RWPE1 (cell line): ENCODE measurements at regions not wholly inside any gene's neighbourhood (a gene's known extent, or its start where the extent isn't known, plus 50 kb on each side); places are given as distances from the start of the nearest gene placed in this dataset.

Source experiments
- CTCF ChIA-PET: fragments of 350-600 bp; sonication (Branson Sonifier 250); formaldehyde crosslinking; extraction: SDS; loops from one replicate; lab custom pipeline; 2021; lab: Yijun Ruan, JAX
- POLR2A ChIA-PET: fragments of 400-600 bp; formaldehyde crosslinking; extraction: SDS; loops from one replicate; lab custom pipeline; 2020; ENCODE audit warnings: antibody characterized with exemption; ENCODE audit not compliant: low non-redundant PET; lab: Yijun Ruan, JAX
- DNase-seq: peaks from one replicate; pipeline ENCODE4 v3.0.0; 2012; ENCODE audit warnings: low spot score
- H3K27ac ChIP-seq: fragments of 450-650 bp; 2 replicates; pipeline ENCODE4 v1.5.1; 2017
- TF ChIP-seq, protein P1 (sequence below): fragments of 450-650 bp; conservative IDR thresholded peaks from 2 replicates; pipeline ENCODE4 v1.5.1; 2017; ENCODE audit warnings: low read depth, mild to moderate bottlenecking

- CTCF ChIA-PET = no interaction called here
- TF ChIP-seq, protein P1, sequence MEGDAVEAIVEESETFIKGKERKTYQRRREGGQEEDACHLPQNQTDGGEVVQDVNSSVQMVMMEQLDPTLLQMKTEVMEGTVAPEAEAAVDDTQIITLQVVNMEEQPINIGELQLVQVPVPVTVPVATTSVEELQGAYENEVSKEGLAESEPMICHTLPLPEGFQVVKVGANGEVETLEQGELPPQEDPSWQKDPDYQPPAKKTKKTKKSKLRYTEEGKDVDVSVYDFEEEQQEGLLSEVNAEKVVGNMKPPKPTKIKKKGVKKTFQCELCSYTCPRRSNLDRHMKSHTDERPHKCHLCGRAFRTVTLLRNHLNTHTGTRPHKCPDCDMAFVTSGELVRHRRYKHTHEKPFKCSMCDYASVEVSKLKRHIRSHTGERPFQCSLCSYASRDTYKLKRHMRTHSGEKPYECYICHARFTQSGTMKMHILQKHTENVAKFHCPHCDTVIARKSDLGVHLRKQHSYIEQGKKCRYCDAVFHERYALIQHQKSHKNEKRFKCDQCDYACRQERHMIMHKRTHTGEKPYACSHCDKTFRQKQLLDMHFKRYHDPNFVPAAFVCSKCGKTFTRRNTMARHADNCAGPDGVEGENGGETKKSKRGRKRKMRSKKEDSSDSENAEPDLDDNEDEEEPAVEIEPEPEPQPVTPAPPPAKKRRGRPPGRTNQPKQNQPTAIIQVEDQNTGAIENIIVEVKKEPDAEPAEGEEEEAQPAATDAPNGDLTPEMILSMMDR = no peak
- no peak overlapping the region for H3K27ac ChIP-seq
- POLR2A ChIA-PET = no interaction called here
- DNase-seq = no peak
These were observed 98.9 kb upstream of the NTRK2 start for GRCh38 chr9:84570482-84571154.

GRCh38 chr9:84573083-84573482, 96.4 kb upstream of the NTRK2 start:
- ChIA-PET CTCF (no interaction called here), POLR2A (no interaction called here)
- no peak overlapping the region for H3K27ac ChIP-seq
- TF ChIP-seq, protein P1 = no peak
- no peak for DNase-seq

GRCh38 chr9:84575705-84576104, 93.8 kb upstream of the NTRK2 start:
- DNase-seq = no peak
- no peak overlapping the region for H3K27ac ChIP-seq
- TF ChIP-seq, protein P1 = no peak
- POLR2A ChIA-PET = no interaction called here
- CTCF ChIA-PET = no interaction called here

- TF ChIP-seq, protein P1 = no peak
- ChIA-PET POLR2A (no interaction called here), CTCF (no interaction called here)
- H3K27ac ChIP-seq = no peak overlapping the region
- no peak for DNase-seq
These were observed 85.7 kb upstream of the NTRK2 start for GRCh38 chr9:84583866-84584265.

DNA sequence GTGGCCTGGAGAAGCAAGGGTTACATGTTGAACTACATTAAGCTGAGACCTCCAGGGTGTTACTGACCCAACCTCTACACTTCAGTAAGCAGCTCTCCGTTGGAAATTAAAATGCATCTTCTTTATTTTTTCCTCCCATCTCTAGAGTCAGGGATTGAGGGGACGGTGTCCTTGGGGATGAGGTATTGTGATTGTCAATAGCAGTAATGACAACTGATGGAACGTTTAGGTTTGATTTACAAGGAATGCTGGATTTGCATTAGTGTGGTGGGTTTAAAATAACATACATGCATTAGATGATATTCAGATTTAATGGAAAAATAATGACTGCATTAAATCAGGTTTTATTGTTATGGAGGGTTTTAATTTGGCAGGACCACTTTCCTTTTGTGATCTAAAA, 82.9 kb upstream of the NTRK2 start:
- DNase-seq = no peak
- CTCF ChIA-PET = no interaction called here
- POLR2A ChIA-PET = no interaction called here
- no peak overlapping the region for H3K27ac ChIP-seq
- TF ChIP-seq, protein P1 = no peak

DNA sequence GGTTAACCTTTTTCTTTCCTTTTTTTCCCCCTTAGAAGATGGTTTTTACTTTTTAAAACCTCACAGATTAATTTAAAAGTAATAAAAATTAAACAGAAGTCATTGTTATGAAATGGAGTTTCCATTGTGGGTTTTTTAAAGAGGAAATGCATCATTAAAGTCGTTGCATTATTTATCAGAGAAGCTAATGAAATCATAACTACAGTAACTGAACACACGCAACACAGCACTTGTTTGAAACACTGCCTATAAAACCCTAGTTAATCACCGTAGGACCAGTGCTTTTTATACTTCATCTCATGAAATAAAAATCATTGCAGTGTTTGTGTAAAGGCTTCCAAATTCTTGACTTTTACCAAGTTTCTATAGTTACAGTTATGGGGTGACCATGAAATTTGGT, 82.4 kb upstream of the NTRK2 start:
- H3K27ac ChIP-seq = no peak overlapping the region
- POLR2A ChIA-PET = no interaction called here
- TF ChIP-seq, protein P1 = no peak
- DNase-seq = no peak
- CTCF ChIA-PET = no interaction called here

DNA sequence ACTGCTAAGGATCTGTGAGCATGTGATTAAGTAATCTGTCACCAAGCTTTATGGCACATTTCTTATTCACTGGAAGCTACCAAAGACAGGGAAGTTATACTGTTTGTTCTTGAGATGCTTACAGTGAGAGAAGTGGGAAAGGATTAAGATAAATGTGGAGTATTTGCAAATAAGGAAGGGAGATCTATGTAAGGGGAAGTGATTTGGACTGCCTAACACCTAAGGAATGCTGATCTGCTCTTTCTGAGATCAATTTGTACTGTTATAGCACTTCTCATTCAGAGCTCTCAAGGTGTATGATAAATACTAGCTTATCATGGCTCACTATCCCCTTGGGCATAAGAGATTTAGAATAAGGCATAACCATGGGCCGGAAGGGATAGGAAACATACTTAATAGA, 80.0 kb upstream of the NTRK2 start:
- TF ChIP-seq, protein P1 = no peak
- no peak for DNase-seq
- ChIA-PET POLR2A (no interaction called here), CTCF (no interaction called here)
- no peak overlapping the region for H3K27ac ChIP-seq
